GM18870 (cell line): ENCODE measurements at regions not wholly inside any gene's neighbourhood (a gene's known extent, or its start where the extent isn't known, plus 50 kb on each side); places are given as distances from the start of the nearest gene placed in this dataset.
"Not testable (repeated sequence)": the region's sequence is repeated elsewhere in the genome, so short reads cannot be mapped to it uniquely, and the experiment has no call there.

Experiments
- ATAC-seq: cut with Tn5 transposase; IDR thresholded peaks from one replicate; pipeline ENCODE4 v1.9.1; 2021; ENCODE audit warnings: moderate library complexity; ENCODE audit not compliant: unreplicated experiment

- ATAC-seq = no peak
Observed at GRCh38 chr11:38060920-38061319, 1462.9 kb upstream of the RAG2 start.

GRCh38 chr11:38060136-38060535 lies 1462.1 kb upstream of the RAG2 start:
- no peak for ATAC-seq

- no peak for ATAC-seq
Observed at GRCh38 chr11:38046571-38047135, 1448.6 kb upstream of the RAG2 start.

- no peak for ATAC-seq
Observed at GRCh38 chr11:38043060-38043459, 1445.0 kb upstream of the RAG2 start.

GRCh38 chr11:38038777-38039176 lies 1440.7 kb upstream of the RAG2 start:
- ATAC-seq = no peak

GRCh38 chr11:38019072-38019775 lies 1421.2 kb upstream of the RAG2 start:
- ATAC-seq = no peak

- ATAC-seq = no peak
Observed at GRCh38 chr11:38014405-38014804, 1416.4 kb upstream of the RAG2 start.

- ATAC-seq = no peak
Observed at GRCh38 chr11:38013157-38013556, 1415.1 kb upstream of the RAG2 start.

- no peak for ATAC-seq
Observed at GRCh38 chr11:38011496-38011895, 1413.5 kb upstream of the RAG2 start.

- ATAC-seq = no peak
Observed at GRCh38 chr11:38009932-38010331, 1411.9 kb upstream of the RAG2 start.

GRCh38 chr11:38006466-38006865 lies 1408.4 kb upstream of the RAG2 start:
- ATAC-seq = no peak

- ATAC-seq = no peak
Observed at GRCh38 chr11:38005597-38005996, 1407.6 kb upstream of the RAG2 start.

GRCh38 chr11:37999171-37999570 lies 1401.1 kb upstream of the RAG2 start:
- ATAC-seq = no peak

- ATAC-seq = no peak
Observed at GRCh38 chr11:37995886-37996285, 1397.8 kb upstream of the RAG2 start.

- ATAC-seq = no peak
Observed at GRCh38 chr11:37988031-37988430, 1390.0 kb upstream of the RAG2 start.

- no peak for ATAC-seq
Observed at GRCh38 chr11:37984991-37985390, 1387.0 kb upstream of the RAG2 start.

- ATAC-seq = no peak
Observed at GRCh38 chr11:37978647-37979046, 1380.6 kb upstream of the RAG2 start.

GRCh38 chr11:37973941-37974340 lies 1375.9 kb upstream of the RAG2 start:
- ATAC-seq = no peak

- ATAC-seq = no peak
Observed at GRCh38 chr11:37972691-37973090, 1374.7 kb upstream of the RAG2 start.

GRCh38 chr11:37969336-37969735 lies 1371.3 kb upstream of the RAG2 start:
- ATAC-seq = not testable (repeated sequence)

- ATAC-seq = no peak
Observed at GRCh38 chr11:37968148-37968547, 1370.1 kb upstream of the RAG2 start.

- ATAC-seq = no peak
Observed at GRCh38 chr11:37967635-37968034, 1369.6 kb upstream of the RAG2 start.

GRCh38 chr11:37963440-37963839 lies 1365.4 kb upstream of the RAG2 start:
- ATAC-seq = no peak
